HG03045 (cell line): ENCODE measurements at regions not wholly inside any gene's neighbourhood (a gene's known extent, or its start where the extent isn't known, plus 50 kb on each side); places are given as distances from the start of the nearest gene placed in this dataset.
"Not testable (repeated sequence)": the region's sequence is repeated elsewhere in the genome, so short reads cannot be mapped to it uniquely, and the experiment has no call there.

Source experiments
- ATAC-seq: cut with Tn5 transposase; IDR thresholded peaks from one replicate; pipeline ENCODE4 v1.9.1; 2021; ENCODE audit warnings: mild to moderate bottlenecking, moderate library complexity; ENCODE audit not compliant: unreplicated experiment

DNA sequence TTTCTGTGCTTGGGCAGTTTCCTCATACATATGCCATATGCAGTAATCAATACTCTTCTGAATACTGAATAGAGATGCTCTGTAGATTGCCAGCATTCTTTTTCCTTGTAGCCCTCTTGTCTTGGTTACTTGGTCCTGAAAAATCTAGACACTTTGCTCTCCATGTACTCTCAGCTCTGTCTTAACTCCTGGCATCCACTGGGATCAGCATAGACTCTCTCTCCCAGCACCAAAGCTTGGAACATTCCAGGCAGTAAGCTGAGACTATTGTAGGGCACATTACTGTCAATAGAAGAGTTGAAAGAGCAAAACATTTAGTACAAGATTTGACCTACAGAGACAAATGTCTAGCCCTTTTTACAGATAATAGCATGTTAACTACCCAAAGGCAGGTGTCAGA is 1100.3 kb downstream of the TBL1XR1 start:
- ATAC-seq: no peak

DNA sequence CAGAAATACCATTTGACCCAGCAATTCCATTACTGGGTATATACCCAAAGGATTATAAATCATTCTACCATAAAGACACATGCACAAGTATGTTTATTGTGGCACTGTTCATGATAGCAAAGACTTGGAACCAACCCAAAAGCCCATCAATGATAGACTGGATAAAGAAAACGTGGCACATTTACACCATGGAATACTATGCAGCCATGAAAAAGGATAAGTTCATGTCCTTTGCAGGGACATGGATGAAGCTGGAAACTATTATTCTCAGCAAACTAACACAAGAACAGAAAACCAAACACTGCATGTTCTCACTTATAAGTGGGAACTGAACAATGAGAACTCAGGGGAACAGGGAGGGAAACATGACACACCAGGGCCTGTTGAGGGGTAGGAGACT is 1103.4 kb downstream of the TBL1XR1 start:
- ATAC-seq: not testable (repeated sequence)

DNA sequence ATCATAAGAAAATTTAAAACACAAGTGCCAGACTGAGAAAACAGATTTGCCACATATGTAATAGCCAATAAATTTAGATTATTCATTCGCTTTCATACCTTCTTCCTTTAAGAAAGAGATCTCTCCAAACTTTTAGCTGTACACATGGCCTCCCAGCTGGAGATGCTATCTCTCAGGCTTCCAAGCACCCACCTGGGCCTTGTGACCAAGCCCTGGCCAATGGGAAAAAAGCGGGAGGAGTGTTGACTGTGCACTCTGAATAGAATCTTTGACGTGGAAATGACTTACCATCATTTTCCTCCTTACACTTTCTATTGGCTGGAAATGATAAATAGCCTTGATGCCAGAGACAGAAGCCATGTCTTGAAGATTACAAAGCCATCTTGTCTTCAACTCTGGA is 1106.6 kb downstream of the TBL1XR1 start:
- no peak for ATAC-seq

DNA sequence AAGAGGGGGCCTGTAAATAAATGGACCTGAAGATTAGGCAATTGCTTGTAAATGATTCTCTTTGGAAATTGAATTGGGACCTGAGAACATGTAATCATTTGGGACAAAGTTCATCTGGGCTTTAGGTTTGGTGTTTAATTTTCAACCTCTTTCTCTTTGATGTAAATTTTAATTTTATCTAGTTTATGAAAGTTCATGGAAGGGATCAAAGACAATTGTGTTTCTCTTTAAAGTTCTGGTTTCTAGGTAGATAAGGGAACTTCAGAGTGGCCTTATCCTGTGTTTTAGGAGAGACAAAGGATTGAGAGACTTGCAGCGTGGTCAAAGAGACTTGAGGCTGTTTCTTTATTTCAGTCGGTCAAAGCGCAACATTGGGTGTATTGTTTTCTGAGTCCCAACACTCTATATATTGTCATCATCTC is 1108.3 kb downstream of the TBL1XR1 start:
- ATAC-seq: no peak

DNA sequence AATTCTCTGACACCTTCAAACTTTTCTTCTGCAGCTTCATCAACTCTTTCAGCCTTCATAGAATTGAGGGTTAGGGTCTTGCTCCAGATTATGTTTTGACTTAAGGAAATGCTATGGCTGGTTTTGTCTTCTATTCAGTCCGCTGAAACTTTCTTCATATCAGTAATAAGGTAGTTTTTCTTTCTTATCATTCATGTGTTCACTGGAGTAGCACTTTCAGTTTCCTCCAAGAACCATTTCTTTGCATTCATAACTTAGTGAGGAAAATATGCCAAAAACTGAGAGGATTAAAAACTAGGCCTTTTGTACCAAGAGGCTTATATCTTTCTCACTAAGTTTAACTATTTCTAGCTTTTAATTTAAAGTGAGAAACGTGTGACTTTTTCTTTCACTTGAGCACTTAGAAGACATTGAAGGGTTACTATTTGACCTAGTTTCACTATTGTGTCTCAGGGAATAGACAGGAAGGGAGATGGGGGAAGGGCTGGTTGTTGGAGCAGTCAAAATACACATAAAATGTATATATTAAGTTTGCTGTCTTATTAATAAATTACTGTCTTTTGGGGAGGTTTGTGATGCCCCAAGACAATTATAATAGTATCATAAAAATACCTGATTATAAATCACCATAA is 1110.1 kb downstream of the TBL1XR1 start:
- no peak for ATAC-seq

DNA sequence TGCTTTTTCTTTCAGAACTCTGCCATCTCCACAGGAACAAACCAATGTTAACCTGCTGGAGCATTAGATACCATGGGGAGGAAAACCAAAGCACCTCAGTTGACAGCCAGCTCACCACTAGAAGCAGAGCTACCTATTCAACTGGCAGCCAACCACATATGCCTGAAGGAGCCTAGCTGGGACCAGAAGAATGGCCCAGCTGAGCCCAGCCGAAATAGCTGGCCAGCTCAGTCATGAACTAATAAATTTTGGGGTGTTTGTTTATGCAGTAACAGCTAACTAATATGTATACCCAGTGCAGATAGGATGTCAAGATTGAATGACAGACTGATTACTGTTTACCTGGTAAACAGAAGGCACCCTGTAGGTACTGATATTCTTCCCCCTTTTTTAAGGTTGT is 1117.5 kb downstream of the TBL1XR1 start:
- ATAC-seq: no peak

DNA sequence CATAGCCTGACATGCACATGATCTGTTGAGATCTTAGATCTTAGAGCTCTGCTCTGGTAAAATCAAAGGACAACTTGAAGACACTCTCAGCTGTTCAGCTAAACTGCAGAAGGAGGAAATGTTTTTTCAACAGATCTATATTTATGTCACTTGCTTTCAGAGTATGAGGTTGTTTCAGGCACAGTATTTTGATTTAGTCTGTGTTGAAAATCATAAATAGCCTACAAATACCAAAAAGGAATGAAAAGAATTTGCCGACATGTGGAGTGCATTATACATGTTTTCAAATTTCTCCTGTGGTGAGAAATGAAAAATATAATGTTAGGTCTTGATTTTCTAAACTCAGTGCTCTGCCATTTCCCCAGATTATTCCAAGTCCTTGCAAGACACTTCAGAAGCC is 1118.4 kb downstream of the TBL1XR1 start:
- ATAC-seq: no peak

DNA sequence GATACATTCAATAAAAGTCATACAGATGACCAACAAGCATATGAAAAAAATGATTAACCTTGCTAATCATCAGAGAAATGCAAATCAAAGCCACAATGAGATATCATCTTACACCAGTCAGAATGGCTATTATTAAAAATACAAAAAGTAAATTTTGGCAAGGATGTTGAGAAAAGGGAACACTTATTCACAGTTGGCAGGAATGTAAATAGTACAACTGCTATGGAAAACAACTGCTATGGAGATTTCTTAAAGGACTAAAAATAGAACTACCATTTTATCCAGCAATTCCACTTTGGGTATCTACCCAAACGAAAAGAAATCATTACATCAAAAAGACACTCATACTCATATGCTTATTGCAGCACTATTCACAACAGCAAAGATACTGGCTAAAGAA is 1121.8 kb downstream of the TBL1XR1 start:
- ATAC-seq: no peak

DNA sequence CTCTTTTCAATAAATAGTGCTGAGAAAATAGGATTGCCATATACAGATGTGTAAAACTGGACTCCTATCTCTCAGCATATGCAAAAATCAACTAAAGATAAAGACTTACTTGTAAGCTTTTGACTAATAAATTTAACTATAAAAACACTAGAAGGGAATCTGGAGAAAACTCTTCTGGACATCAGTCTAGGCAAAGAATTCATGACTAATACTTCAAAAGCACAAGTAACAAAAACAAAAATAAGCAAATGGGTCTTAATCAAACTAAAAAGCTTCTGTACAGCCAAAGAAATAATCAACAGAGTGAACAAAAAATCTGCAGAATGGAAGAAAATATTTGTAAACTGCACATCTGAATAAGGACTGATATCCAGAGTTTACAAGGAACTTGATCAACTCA is 1122.2 kb downstream of the TBL1XR1 start:
- no peak for ATAC-seq

DNA sequence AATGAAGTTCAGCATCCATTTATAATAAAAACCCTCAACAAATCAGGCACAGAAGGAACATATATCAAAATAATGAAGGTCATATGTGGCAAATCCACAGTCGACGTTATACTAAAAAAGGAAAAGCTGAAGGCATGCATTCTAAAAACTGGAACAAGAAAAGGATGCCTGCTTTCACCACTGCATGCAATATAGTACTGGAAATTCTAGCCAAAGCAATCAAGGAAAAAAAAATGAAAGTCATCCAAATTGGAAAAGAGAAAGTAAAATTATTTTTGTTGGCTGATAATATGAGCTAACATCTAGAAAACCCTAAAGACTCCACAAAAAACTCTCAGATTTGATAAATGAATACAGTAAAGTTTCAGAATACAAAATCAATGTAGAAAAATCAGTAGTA is 1123.2 kb downstream of the TBL1XR1 start:
- ATAC-seq: no peak

DNA sequence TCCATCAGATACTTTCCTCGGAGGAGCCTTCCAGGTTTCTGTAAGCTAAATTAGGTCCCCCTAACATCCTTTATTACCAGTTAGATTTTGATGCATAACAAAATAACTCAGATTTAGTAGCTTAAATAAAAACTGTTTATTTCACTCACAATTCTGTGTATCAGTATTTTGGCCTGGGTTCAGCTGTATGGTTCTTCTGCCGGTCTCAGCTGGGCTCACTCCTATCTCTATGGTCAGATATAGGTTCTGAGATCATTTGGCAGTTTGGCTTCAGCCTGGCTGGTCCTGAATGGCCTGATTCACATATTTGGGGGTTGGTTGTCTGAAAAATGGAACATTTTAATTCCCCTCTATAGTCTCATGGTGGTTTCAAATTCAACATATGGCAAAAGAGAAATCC is 1125.3 kb downstream of the TBL1XR1 start:
- no peak for ATAC-seq

DNA sequence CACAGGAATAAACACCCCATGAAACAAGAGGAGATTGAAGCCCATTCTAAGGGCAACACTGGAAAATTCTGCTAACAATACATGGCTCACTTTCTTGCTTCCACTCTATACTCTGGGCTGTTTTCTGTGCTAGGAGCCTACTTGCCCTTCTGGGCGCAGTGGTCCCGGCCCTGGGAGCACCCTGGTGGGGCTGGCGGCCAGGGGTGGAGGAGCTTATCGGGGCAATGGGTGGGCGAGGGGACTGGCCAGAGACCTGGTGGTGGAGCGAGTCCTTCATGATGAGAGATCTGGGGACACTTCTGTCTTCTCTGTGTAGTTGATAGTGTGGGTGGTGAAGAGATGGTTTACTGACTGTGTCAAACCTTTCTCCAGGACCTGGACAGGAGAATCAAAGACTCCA is 1128.5 kb downstream of the TBL1XR1 start:
- no peak for ATAC-seq

DNA sequence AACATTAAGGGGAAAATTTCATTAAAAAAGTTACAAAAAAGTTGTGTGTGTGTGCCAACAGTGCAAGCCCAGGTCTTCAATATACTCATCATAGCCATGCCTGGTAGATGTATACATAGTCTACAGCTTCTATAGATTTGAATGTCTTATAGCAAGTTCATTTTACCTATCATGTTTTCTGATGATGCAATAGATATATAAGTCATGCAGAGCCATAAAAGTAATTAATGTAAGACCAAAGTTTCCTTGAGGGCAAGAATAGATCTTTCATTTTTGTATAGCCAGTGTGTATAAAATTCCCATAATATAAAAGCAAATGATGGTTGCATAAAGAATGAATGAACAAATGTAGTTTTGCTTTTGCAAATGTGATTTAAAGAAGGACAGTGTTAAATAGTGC is 1138.4 kb downstream of the TBL1XR1 start:
- ATAC-seq: no peak

DNA sequence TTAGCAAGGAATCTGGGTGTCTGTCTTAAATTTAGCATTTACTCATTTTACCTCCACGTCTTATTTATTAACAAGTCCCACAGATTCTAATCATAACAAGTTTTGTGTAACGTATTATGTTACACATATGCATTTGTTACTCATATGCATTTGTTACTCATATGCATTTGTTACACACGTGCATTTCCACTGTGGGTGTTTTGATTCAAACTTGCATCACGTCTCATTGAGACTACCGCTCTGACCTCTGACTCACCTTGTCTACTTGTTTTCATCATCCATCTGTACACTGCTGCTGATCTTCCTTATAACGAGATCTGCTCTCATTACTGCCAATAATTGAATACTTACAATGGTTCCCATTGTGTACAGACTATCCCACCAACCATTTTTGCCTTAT is 1141.4 kb downstream of the TBL1XR1 start:
- ATAC-seq: no peak

DNA sequence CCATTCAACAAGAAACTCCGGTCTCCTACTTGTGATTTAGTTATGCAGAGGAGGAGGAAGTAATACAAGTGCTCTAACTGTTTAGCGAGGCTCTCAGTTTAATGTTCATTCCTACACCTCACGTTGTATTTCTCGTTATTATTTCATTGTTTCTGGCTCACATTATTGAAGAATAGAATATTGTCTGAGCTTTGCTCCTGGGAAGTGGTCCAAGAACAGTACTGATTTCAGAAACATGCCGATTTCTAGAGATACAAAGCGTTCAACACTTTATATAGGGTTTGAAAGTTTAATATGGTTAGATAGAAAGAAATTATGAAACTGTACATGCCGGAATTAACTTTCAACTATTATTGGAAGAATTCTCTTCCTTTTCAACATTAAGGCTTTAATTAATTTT is 1145.5 kb downstream of the TBL1XR1 start:
- no peak for ATAC-seq

DNA sequence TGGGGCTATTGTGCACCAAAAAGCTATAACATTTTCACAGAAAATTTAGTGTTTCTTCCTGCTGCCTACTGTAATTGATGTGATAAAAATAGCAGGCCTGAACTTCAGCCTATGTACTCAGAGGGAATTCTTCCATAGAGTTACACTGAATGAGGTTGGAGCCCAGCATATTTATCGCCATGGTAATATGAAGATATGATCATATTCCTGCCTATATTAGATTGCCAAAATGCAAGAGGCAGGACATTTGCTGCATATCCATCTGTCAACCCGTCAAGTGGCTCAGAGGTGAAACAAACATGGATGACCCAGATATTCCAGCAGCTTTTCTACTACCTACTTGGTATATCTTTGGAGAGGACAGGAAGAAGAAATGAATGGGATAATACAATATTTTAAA is 1150.6 kb downstream of the TBL1XR1 start:
- no peak for ATAC-seq

DNA sequence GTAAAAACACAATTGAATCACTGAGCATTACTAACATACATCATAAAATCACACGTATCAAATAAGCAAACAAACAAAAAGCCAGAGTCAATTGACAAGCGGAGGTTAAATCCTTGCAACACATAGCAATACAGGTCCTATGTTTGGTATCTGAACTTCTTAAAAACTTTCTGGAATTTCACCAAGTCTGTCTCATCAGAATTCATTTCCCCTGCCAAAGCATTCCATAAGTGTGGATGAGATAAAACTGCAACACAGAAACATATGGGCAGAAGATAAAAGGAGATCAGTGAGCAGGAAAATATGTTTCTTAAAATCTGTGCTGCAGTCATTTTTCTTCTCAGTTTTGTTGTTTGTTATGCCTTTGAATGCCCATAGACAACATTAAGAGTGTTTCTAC is 1155.5 kb downstream of the TBL1XR1 start:
- no peak for ATAC-seq

DNA sequence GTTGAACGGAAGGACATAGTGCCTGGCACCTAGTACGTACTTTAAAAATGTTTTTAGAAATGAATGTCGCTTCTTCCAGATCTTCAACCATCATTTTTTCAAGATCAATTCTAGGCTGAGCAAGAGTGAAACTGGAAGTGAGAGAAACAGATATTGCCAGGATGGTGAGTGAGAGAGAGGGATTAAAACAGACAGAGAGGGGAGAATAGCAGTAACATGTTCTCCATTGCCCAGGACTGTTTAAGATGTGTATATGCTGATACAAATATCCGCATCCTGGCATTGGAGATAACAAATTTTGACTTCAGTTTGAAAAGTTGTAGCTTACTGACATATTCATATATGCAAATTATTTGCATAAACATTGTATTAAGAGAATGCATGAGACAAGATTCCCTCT is 1156.1 kb downstream of the TBL1XR1 start:
- ATAC-seq: no peak

DNA sequence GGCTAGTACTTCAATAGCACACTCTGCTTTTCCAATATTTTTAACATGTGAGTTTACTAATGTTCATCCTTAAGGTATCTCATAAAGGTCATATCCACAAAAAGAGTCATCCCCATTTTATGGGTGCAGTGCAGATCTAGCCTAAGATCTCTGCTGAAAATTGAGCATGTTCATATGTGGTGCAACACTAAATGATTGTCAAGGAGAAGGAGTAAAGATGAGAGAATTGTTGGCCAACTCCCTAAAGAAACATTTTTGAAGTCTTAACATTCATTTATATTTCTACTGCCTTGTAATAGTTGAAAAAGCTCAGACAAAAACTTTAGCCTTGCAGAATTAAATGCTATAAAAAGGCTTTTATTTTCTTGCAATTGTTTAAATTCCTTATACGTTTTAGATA is 1159.6 kb downstream of the TBL1XR1 start:
- ATAC-seq: no peak

DNA sequence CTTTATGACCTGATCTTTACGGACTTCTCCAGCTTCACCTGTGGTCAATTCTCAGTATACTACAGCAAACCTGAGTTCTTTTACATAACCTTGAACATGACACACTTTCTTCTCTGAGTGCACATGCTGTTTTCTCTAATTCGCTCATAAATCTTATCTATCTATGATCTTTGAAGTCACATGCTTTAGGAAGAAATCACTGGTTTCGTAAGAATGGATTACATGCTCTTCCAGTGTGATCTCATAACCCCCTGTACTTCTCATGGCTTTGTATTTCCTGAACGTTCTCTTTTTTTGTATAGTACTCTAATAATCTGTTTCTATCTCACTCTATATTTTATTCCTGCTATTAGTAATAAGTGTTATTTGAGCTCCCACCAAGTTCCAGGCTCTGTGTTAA is 1165.2 kb downstream of the TBL1XR1 start:
- no peak for ATAC-seq

DNA sequence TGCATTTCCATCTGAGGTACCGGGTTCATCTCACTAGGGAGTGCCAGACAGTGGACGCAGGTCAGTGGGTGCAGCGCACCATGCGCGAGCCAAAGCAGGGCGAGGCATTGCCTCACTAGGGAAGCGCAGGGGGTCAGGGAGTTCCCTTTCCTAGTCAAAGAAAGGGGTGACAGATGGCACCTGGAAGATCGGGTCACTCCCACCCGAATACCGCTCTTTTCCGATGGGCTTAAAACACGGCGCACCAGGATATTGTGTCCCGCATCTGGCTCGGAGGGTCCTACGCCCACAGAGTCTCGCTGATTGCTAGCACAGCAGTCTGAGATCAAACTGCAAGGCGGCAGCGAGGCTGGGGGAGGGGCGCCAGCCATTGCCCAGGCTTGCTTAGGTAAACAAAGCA is 1157.1 kb downstream of the NAALADL2 start:
- ATAC-seq: not testable (repeated sequence)

DNA sequence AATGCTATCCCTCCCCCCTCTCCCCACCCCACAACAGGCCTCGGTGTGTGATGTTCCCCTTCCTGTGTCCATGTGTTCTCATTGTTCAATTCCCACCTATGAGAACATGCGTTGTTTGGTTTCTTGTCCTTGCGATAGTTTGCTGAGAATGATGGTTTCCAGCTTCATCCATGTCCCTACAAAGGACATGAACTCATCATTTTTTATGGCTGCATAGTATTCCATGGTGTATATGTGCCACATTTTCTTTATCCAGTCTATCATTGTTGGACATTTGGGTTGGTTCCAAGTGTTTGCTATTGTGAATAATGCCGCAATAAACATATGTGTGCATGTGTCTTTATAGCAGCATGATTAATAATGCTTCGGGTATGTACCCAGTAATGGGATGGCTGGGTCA is 1156.1 kb downstream of the NAALADL2 start:
- not testable (repeated sequence) for ATAC-seq

DNA sequence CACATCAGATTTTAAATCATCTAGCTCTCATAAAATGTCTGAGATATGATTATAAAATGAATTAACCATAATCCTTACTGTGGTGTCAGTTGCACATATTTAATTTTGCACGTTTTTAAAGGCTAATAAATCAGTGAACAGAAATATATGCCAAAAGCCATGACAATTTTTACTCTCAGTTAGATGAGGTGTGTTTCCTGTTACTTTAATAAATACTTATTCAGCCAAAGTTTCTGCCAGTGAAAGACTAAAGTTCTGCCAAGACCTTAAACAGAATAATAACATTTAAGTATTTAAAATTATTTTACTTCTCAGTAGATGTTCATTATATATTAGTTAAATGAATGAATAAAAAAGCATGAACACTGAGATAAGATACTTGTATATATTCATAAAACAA is 1150.1 kb downstream of the NAALADL2 start:
- ATAC-seq: no peak

DNA sequence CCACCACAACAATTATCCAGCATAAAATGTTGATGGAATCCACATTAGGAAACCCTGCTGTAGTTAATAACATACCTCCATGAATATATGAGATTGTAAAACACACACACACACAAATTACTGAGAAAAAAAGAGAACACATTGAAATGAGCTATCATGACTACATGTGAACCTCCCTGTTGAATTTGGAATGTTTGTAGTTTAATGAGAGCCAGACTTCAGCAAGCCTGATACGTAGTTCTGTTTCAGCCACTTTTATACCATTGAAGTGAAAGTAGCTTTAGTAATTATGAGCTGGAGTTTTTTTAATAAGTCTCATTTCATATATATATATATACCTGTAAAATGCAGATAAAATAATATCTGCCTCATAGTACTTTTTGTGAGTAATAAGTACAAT is 1146.4 kb downstream of the NAALADL2 start:
- ATAC-seq: no peak
